Neural crest cell (in vitro differentiated cells): ENCODE measurements at regions not wholly inside any gene's neighbourhood (a gene's known extent, or its start where the extent isn't known, plus 50 kb on each side); places are given as distances from the start of the nearest gene placed in this dataset.

Experiments used
- DNase-seq: peaks from one replicate; pipeline ENCODE4 v3.0.0; 2021; ENCODE audit warnings: low read depth, mixed read lengths, low spot score
- H3K27ac Mint-ChIP-seq: one replicate; pipeline ENCODE4 v1.8.0; 2021; ENCODE audit warnings: mild to moderate bottlenecking, mixed read lengths; ENCODE audit not compliant: unreplicated experiment
- H3K27me3 Mint-ChIP-seq: 2 replicates; pipeline ENCODE4 v1.8.0; 2021; ENCODE audit warnings: low read depth, mild to moderate bottlenecking, mixed read lengths
- H3K36me3 Mint-ChIP-seq: 2 replicates; pipeline ENCODE4 v1.8.0; 2021; ENCODE audit warnings: low read depth, mild to moderate bottlenecking, mixed read lengths
- H3K4me1 Mint-ChIP-seq: 2 replicates; pipeline ENCODE4 v1.8.0; 2021; ENCODE audit warnings: mixed read lengths
- H3K4me3 Mint-ChIP-seq: one replicate; pipeline ENCODE4 v1.8.0; 2021; ENCODE audit warnings: mild to moderate bottlenecking, mixed read lengths
- H3K9me3 Mint-ChIP-seq: 2 replicates; pipeline ENCODE4 v1.8.0; 2021; ENCODE audit warnings: mixed read lengths
- TF ChIP-seq, protein P1 (sequence below): fragments of 200-600 bp; sonication (generic); conservative IDR thresholded peaks from 2 replicates; pipeline ENCODE4 v1.5.0; 2021; ENCODE audit warnings: antibody characterized with exemption, mild to moderate bottlenecking

DNA sequence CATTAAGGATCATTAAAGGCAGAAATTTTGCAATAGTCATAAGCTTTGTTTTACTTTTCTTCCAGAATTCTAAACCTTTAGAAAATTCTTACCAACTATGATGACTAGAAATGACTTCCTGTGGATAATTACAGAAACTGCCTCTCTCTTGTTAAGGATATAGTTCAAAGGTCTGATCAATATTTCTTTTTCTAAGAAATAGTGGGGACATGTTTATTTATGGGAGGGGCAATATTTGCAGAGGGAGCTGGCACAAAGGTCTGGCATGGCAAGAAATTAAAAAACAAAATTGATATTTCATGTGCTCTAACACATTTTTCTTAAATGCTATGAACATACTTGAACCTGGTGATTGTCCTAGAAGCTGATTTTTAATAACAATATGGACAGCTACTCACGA, 448.9 kb downstream of the KCTD8 start:
- H3K4me3 Mint-ChIP-seq: no peak overlapping the region
- DNase-seq: no peak
- no peaks in the 10 kb centered on the region for H3K4me1 Mint-ChIP-seq
- peaks cover 5% of the 10 kb centered on the region for H3K27me3 Mint-ChIP-seq
- TF ChIP-seq, protein P1, sequence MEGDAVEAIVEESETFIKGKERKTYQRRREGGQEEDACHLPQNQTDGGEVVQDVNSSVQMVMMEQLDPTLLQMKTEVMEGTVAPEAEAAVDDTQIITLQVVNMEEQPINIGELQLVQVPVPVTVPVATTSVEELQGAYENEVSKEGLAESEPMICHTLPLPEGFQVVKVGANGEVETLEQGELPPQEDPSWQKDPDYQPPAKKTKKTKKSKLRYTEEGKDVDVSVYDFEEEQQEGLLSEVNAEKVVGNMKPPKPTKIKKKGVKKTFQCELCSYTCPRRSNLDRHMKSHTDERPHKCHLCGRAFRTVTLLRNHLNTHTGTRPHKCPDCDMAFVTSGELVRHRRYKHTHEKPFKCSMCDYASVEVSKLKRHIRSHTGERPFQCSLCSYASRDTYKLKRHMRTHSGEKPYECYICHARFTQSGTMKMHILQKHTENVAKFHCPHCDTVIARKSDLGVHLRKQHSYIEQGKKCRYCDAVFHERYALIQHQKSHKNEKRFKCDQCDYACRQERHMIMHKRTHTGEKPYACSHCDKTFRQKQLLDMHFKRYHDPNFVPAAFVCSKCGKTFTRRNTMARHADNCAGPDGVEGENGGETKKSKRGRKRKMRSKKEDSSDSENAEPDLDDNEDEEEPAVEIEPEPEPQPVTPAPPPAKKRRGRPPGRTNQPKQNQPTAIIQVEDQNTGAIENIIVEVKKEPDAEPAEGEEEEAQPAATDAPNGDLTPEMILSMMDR: no peak
- no peaks in the 10 kb centered on the region for H3K36me3 Mint-ChIP-seq
- no peaks in the 10 kb centered on the region for H3K9me3 Mint-ChIP-seq
- H3K27ac Mint-ChIP-seq: no peak overlapping the region

DNA sequence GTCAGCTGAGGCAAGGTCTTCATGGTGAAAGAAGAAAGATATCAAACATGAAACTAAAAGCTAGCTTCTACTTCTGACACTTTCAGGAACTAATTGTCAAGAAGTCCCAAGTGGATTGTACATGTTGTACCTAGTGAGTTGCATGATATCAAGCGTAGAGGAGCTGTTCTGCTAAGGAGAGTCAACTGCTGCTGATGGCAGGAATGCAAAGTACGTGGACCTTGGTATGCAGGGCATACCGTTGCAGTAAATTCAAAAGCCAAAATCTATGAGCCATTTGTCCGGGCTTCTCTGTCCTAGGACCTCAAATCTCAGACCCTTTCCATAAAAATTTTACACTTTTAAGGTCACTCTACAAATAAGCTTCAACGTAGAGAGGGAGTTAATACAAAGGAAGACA, 446.2 kb downstream of the KCTD8 start:
- no peak overlapping the region for H3K27ac Mint-ChIP-seq
- H3K36me3 Mint-ChIP-seq: no peaks in the 10 kb centered on the region

DNA sequence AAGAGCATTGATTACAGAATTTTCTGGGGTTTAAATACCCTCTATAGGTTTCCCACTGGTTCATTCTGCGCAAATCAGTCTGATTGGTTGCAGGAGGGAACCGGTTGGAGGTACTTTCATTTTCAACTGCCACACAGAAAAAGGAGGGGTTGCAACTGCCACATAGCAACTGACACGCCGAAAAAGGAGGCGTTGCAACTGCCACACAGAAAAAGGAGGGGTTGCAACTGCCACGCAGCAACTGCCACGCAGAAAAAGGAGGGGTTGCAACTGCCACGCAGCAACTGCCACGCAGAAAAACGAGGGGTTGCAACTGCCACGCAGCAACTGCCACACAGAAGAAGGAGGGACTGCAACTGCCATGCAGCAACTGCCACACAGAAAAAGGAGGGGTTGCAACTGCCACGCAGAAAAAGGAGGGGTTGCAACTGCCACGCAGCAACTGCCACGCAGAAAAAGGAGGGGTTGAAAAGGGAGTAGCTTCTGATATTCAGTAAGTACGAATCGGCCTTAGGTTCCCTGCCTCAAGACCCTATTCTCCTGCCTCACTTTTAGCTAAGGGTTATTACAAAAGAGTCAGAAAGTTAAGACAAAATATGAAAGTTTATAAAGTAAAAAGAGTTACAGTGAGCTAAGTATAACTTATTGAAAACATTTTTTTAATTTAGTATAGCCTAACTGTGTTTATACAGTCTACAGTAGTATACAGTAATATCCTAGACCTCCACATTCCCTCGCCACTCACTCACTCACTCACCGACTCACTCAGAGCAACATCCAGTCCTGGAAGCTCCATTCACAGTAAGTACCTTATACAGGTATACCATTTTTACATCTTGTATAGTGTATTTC, 431.8 kb downstream of the KCTD8 start:
- Mint-ChIP-seq H3K9me3 (no peaks in the 10 kb centered on the region), H3K36me3 (no peaks in the 10 kb centered on the region), H3K27me3 (no peaks in the 10 kb centered on the region), H3K4me1 (no peaks in the 10 kb centered on the region), H3K27ac (no peak overlapping the region), H3K4me3 (no peak overlapping the region)
- no peak for DNase-seq
- TF ChIP-seq, protein P1: no peak

More for the DNA sequence above, 446.2 kb downstream of the KCTD8 start:
- Mint-ChIP-seq H3K9me3 (no peaks in the 10 kb centered on the region), H3K4me3 (no peak overlapping the region), H3K4me1 (no peaks in the 10 kb centered on the region), H3K27me3 (peaks cover 5% of the 10 kb centered on the region)
- no peak for DNase-seq
- TF ChIP-seq, protein P1: no peak

DNA sequence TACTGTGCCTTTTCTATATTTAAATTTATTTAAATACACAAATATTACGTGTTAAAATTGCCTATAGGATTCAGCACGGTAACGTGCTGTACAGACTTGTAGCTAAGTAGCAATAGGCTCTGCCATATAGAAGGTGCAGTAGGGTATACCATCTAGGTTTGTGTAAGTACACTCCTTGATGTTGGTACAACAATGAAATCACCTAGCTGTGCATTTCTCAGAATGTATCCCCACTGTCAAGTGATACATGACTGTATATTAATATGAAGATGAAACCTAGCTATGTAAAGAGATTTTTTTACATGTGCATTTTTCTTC, 431.2 kb downstream of the KCTD8 start:
- no peaks in the 10 kb centered on the region for H3K4me1 Mint-ChIP-seq

DNA sequence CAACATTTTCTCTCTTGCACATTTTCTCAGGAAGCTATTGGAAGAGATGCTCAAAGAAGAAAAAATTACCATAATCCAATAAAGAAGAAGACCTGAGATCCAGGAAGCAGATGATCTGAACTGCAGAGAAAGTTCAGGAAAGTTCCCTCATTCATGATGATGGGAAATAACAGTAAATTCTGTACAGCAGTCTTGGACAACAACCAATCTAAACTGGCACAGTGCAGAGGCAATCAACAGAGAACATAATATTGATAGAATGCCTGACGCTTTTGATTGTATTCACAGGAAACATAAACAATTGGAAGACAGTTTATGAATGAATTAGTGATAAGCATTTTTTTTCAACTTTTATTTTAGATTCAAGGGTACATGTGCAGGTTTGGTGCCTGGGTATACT, 428.9 kb downstream of the KCTD8 start:
- no peaks in the 10 kb centered on the region for H3K9me3 Mint-ChIP-seq
- no peak overlapping the region for H3K27ac Mint-ChIP-seq
- no peaks in the 10 kb centered on the region for H3K4me1 Mint-ChIP-seq
- H3K36me3 Mint-ChIP-seq: no peaks in the 10 kb centered on the region
- no peak for DNase-seq
- H3K4me3 Mint-ChIP-seq: no peak overlapping the region
- no peaks in the 10 kb centered on the region for H3K27me3 Mint-ChIP-seq
- TF ChIP-seq, protein P1: no peak

More for the DNA sequence above, 431.2 kb downstream of the KCTD8 start:
- Mint-ChIP-seq H3K4me3 (no peak overlapping the region), H3K27ac (no peak overlapping the region), H3K36me3 (no peaks in the 10 kb centered on the region), H3K9me3 (no peaks in the 10 kb centered on the region), H3K27me3 (no peaks in the 10 kb centered on the region)
- TF ChIP-seq, protein P1: no peak
- DNase-seq: no peak
